A673 (cell line): ENCODE measurements at regions not wholly inside any gene's neighbourhood (a gene's known extent, or its start where the extent isn't known, plus 50 kb on each side); places are given as distances from the start of the nearest gene placed in this dataset.

Source experiments
- CTCF ChIP-seq: fragments of 300-800, 200-600 bp; sonication (generic); conservative IDR thresholded peaks from 2 replicates; pipeline ENCODE4 v1.5.1; 2017; ENCODE audit warnings: low read depth, mild to moderate bottlenecking, antibody characterized with exemption, low read length, moderate library complexity, mixed read lengths
- EZH2 ChIP-seq: fragments of 200-600 bp; sonication (generic); IDR thresholded peaks from 2 replicates; pipeline ENCODE4 v1.6.1; 2017; ENCODE audit warnings: borderline replicate concordance, low read depth, mild to moderate bottlenecking, mixed read lengths, antibody characterized with exemption, low read length; ENCODE audit not compliant: poor library complexity, severe bottlenecking

DNA sequence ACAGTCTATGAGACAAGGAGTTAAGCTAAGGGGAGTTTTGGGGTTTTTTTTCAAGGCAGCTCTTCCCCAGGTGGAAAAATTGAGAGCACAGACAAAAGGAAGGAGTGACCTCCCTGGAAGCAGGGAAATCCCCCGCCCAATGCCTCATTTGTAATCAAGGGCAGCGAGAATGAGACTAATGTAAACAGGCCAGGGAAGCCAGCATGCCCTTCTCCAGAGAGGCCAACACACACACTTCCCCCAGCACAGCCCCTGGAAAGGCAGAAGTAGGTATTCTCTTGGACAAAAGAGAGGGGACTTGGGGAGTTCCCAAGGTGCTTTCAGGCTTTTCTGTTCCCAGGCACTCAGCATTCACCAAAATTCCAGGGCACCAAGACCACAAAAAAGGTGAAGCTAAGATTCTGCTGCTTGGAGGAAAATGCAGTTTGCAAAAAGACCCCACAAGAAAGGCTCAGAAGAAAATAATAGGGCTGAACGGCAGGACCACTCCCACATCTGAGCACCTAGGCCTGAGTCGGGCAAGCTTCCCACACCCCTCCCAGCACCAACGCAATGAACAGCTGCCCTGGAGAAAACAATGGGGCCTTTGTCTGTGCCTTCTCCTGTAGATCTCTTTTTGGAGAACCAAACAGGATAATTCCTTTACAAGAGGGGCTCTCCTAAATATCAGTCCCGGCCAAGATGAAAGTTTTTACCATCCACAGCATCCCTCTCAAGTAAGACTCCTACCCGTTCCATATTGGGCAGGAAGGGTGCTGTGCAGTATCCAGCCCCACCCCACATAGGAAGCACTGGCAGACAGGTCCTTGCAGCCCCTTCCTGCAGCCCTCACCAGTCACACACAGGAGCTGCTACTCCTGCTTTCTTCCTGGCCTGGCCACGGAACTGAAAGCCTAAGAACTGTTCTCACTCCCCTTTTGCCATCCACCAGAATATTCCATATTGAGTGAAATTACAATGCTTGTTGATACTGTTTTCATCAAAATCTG is 70.7 kb upstream of the AKIP1 start:
- TF ChIP-seq CTCF (no peak), EZH2 (no peak)
